AG04449 (cell line): ENCODE measurements at regions not wholly inside any gene's neighbourhood (a gene's known extent, or its start where the extent isn't known, plus 50 kb on each side); places are given as distances from the start of the nearest gene placed in this dataset.
"Not testable (repeated sequence)": the region's sequence is repeated elsewhere in the genome, so short reads cannot be mapped to it uniquely, and the experiment has no call there.

Source experiments
- CTCF ChIA-PET: fragments of 350-600 bp; formaldehyde crosslinking; extraction: SDS; loops from one replicate; lab custom pipeline; 2021; ENCODE audit warnings: antibody characterized with exemption; lab: Yijun Ruan, JAX
- POLR2A ChIA-PET: fragments of 400-600, 350-600 bp; formaldehyde crosslinking; extraction: SDS; loops from one replicate; lab custom pipeline; 2020; ENCODE audit warnings: antibody characterized with exemption, inconsistent platforms; lab: Yijun Ruan, JAX
- DNase-seq: peaks from one replicate; pipeline ENCODE4 v3.0.0-alpha.2; 2010; ENCODE audit warnings: low read depth, low spot score
- H3K4me3 ChIP-seq: 2 replicates; pipeline ENCODE4 v1.5.1; 2011; ENCODE audit warnings: low read depth, mild to moderate bottlenecking, control low read depth, low read length
- TF ChIP-seq, protein P1 (sequence below): IDR thresholded peaks from one replicate; pipeline ENCODE4 v1.5.1; 2011; ENCODE audit warnings: mild to moderate bottlenecking, moderate library complexity, low read length, control low read depth, inconsistent platforms; ENCODE audit not compliant: insufficient read depth; ENCODE audit errors: missing control alignments

DNA sequence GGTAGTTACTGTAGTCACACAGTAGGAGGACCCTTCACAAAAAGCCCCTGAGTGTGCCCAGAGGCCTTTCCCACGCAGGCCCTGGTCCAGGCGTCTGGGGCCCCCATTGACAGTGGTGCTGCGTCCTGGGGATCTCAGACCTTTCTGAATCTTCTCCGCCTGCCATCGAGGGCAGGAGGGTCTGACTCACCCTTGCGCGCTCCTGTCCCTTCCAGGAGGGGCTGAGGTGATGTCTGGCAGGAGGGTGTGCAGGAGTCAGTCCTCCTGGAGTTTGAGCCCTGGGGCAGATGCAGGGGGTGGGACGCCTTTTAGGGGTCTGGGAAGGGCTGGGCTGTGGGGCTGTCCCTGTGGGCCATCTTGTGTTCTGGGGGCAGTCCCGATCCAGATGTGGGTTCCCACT, 386.8 kb downstream of the TMEM121 start:
- no peak overlapping the region for H3K4me3 ChIP-seq
- no peak for DNase-seq
- TF ChIP-seq, protein P1, sequence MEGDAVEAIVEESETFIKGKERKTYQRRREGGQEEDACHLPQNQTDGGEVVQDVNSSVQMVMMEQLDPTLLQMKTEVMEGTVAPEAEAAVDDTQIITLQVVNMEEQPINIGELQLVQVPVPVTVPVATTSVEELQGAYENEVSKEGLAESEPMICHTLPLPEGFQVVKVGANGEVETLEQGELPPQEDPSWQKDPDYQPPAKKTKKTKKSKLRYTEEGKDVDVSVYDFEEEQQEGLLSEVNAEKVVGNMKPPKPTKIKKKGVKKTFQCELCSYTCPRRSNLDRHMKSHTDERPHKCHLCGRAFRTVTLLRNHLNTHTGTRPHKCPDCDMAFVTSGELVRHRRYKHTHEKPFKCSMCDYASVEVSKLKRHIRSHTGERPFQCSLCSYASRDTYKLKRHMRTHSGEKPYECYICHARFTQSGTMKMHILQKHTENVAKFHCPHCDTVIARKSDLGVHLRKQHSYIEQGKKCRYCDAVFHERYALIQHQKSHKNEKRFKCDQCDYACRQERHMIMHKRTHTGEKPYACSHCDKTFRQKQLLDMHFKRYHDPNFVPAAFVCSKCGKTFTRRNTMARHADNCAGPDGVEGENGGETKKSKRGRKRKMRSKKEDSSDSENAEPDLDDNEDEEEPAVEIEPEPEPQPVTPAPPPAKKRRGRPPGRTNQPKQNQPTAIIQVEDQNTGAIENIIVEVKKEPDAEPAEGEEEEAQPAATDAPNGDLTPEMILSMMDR: no peak
- ChIA-PET CTCF (no interaction called here), POLR2A (no interaction called here)

DNA sequence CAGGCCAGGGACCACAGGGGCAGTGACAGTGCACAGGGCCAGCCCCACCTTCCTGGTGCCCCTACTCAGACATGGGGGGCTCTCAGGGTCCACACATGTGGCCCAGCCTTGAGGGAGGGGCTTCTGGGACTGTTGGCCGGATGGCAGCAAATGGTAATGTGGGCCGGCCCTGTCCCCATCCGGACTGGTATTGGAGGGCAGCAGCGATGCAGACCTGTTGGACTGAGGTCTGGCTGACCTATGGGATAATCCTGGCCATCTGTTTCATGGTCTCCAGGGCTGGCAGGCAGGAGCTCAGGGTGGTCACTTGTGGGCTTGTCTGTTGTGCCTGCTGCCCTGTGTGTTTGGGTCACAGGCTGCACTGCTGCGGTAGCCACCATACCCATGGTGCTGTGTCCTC, 387.5 kb downstream of the TMEM121 start:
- CTCF ChIA-PET: no interaction called here
- no peak for DNase-seq
- POLR2A ChIA-PET: no interaction called here
- no peak overlapping the region for H3K4me3 ChIP-seq
- TF ChIP-seq, protein P1: no peak

DNA sequence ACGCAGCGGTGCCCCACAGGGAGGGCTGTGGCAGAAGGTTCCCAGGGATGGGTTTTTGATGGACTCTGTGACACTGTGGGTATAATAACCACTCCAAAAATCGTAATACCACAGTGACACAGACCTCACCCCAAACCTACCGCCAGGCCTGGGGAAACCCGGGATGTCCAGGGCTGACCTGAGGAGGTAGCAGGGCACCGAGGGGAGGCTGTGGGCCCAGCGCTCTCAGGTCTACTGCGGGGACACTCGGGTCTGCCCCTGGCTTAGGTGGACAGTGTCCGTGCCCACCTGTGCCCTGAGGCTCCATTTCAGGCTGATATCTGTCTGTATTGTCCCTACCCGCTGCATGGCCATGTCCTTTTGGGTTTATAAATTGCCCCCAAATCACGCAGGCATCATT, 387.9 kb downstream of the TMEM121 start:
- POLR2A ChIA-PET, CTCF ChIA-PET, DNase-seq, H3K4me3 ChIP-seq: not testable (repeated sequence)

DNA sequence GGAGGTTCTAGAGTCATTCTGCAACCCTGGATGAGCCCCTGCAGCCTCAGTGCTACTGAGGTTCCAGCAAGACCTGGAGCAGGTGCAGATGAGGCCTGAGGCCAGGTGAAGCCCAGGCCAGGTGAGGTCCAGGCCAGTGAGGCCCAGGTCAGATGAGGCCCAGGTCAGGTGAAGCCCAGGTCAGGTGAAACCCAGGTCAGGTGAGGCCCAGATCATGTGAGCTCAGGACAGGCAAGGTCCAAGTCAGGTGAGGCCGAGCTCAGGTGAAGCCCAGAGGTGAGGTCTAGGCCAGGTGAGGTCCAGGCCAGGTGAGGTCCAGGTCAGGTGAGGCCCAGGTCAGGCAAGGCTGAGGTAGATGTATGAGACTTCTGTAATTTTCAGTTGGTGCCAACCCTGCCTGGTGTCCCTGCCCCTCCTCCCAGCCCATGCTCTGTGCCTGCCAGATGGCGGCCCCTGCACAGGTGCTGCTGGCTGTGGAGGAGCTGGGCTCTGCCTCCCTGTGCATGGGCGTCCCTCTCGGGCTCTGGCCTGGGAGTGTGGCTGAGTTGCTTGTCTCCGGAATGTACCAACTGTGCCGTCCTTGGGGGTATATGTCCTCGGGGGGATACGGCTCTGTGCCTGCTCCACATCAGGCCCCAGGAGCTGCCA, 388.5 kb downstream of the TMEM121 start:
- no peak for DNase-seq
- CTCF ChIA-PET: no interaction called here
- POLR2A ChIA-PET: no interaction called here
- TF ChIP-seq, protein P1: no peak
- H3K4me3 ChIP-seq: no peak overlapping the region

DNA sequence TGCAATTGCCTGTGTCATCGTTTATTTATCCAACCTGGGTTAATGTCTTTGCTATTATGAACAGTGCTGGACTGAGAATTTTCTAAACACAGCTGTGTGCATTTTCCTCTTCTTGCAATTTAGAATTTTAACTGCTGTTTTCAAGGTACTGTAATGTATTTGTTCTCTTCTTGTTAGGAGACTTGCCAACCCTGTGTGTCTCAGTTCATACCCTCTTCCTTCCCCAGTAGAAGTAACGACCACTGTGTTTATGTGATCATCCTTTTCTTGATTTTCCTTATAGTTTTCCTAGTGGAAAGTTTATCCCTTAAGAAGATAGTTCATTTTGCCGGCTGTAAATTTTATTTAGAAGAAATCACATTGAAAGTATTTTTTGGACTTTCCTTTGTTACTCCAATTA, 389.2 kb downstream of the TMEM121 start:
- CTCF ChIA-PET, DNase-seq, POLR2A ChIA-PET, H3K4me3 ChIP-seq: not testable (repeated sequence)

DNA sequence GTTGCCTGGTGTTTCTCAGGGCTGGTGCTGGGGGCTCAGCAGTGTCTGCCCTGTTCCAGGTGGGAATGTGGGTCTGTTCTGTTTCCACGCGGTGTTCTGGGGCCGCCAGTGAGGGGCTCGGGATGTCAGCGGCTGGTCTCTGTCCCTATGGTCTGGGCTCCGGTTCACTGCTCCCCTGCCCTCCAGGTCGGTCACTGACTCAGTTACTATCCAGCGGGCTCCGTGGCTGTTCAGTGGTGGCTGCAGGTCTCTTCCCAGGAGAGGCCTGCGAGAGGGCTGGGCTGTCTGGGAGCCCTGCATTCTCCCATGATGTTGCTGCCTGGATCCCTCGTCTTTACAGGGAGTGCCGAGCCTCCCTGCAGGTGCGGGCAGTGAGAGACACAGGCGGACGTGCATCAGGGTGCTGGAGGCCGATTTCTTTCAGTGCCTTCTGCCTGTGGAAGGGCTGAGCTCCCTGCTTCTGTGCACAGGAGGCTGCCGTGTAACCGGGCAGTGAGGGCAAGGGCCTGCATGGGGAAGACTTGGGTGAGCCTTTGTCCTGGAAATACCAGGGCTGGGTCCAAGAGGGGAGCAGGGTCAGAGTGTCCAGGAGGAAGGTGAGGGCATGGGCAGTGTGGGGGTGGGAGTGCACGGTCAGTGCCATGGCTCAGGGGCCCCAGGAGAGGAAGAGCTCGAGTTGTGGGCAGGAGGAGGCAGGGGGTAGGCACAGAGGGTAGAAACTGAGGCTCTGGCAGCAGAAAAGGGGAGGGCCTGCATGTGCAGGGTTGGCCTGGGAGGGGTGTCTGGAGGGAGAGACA, 391.0 kb downstream of the TMEM121 start:
- CTCF ChIA-PET, POLR2A ChIA-PET, H3K4me3 ChIP-seq, DNase-seq: not testable (repeated sequence)

DNA sequence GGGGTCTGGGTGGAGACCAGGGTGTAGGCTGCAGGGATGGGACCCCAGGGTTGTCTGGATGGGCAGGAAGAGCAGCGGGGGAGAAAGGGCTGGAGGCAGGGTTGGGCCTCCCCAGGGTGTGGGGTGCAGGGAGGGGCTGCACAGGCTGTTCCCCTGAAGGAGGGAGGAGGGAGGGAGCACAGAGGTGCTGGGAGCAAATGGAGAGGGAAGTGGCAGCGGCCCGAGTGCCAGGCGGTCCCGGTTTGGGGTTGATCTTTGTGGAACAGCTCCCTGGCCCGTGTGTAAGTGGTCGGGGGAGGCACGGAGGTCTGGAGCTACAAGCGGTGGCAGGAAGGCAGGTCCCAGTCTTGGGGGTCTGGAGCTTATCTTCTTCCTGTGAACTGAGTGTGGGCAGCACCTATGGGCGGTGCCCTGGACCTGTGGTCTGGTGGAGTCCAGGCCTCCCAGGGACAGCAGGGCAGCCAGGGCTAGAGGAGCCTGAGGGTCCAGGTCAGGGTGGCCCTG, 391.6 kb downstream of the TMEM121 start:
- CTCF ChIA-PET: no interaction called here
- POLR2A ChIA-PET: no interaction called here
- H3K4me3 ChIP-seq: no peak overlapping the region
- no peak for DNase-seq
- TF ChIP-seq, protein P1: no peak
